Astrocyte (in vitro differentiated cells and primary cell): ENCODE measurements at regions not wholly inside any gene's neighbourhood (a gene's known extent, or its start where the extent isn't known, plus 50 kb on each side); places are given as distances from the start of the nearest gene placed in this dataset.

Source experiments
- DNase-seq: peaks from one replicate; pipeline ENCODE4 v3.0.0-alpha.2; 2010; ENCODE audit warnings: low read depth
- FAIRE-seq: peaks from 2 replicates; lab custom pipeline; 2011; peaks lifted over from hg19 to GRCh38; lab: Jason Lieb, UNC
- H2AFZ ChIP-seq: 2 replicates; pipeline ENCODE4 v1.6.0; 2012; ENCODE audit warnings: low read depth, low read length, inconsistent platforms
- H3K27ac ChIP-seq: 2 replicates; pipeline ENCODE4 v1.5.1; 2011; ENCODE audit warnings: low read depth, low read length, inconsistent platforms
- H3K27me3 ChIP-seq: 2 replicates; pipeline ENCODE4 v1.6.0; 2011; ENCODE audit warnings: low read length, inconsistent platforms; ENCODE audit not compliant: insufficient read depth
- H3K36me3 ChIP-seq: 2 replicates; pipeline ENCODE4 v1.5.1; 2011; ENCODE audit warnings: low read length, inconsistent platforms; ENCODE audit not compliant: insufficient read depth
- H3K4me1 ChIP-seq: 2 replicates; pipeline ENCODE4 v1.5.1; 2011; ENCODE audit warnings: low read length, inconsistent platforms; ENCODE audit not compliant: insufficient read depth
- H3K4me2 ChIP-seq: 2 replicates; pipeline ENCODE4 v1.6.0; 2012; ENCODE audit warnings: low read length, inconsistent platforms
- H3K4me3 ChIP-seq: 2 replicates; pipeline ENCODE4 v1.5.1; 2011; ENCODE audit warnings: low read depth, mild to moderate bottlenecking, low read length, inconsistent platforms; ENCODE audit not compliant: insufficient read depth
- H3K79me2 ChIP-seq: 2 replicates; pipeline ENCODE4 v1.6.0; 2012; ENCODE audit warnings: mild to moderate bottlenecking, low read length, inconsistent platforms; ENCODE audit not compliant: insufficient read depth
- H3K9ac ChIP-seq: 2 replicates; pipeline ENCODE4 v1.6.0; 2012; ENCODE audit warnings: mild to moderate bottlenecking, low read length, inconsistent platforms
- H3K9me3 ChIP-seq: 2 replicates; pipeline ENCODE4 v1.5.1; 2012; ENCODE audit warnings: low read depth, mild to moderate bottlenecking, low read length, inconsistent platforms; ENCODE audit not compliant: insufficient read depth
- H4K20me1 ChIP-seq: 2 replicates; pipeline ENCODE4 v1.6.0; 2012; ENCODE audit warnings: low read length, inconsistent platforms; ENCODE audit not compliant: insufficient read depth
- H3K27ac Mint-ChIP-seq: one replicate; pipeline ENCODE4 v1.8.0; 2021; ENCODE audit warnings: mild to moderate bottlenecking, mixed read lengths; ENCODE audit not compliant: unreplicated experiment
- H3K27me3 Mint-ChIP-seq: one replicate; pipeline ENCODE4 v1.8.0; 2021; ENCODE audit warnings: low read depth, mixed read lengths; ENCODE audit not compliant: unreplicated experiment
- H3K36me3 Mint-ChIP-seq: one replicate; pipeline ENCODE4 v1.8.0; 2021; ENCODE audit warnings: low read depth, mixed read lengths; ENCODE audit not compliant: unreplicated experiment
- H3K4me1 Mint-ChIP-seq: one replicate; pipeline ENCODE4 v1.8.0; 2021; ENCODE audit warnings: low read depth, mixed read lengths; ENCODE audit not compliant: unreplicated experiment
- H3K4me3 Mint-ChIP-seq: one replicate; pipeline ENCODE4 v1.8.0; 2021; ENCODE audit warnings: mild to moderate bottlenecking, moderate library complexity, mixed read lengths; ENCODE audit not compliant: unreplicated experiment
- H3K9me3 Mint-ChIP-seq: one replicate; pipeline ENCODE4 v1.8.0; 2021; ENCODE audit warnings: mild to moderate bottlenecking, mixed read lengths; ENCODE audit not compliant: unreplicated experiment
- CTCF ChIP-seq: IDR thresholded peaks from 2 replicates; pipeline ENCODE4 v1.5.1; 2011; ENCODE audit warnings: low read depth, mild to moderate bottlenecking, inconsistent platforms, low read length, moderate library complexity; ENCODE audit not compliant: insufficient read depth
- EZH2 ChIP-seq: IDR thresholded peaks from 2 replicates; pipeline ENCODE4 v1.6.1; 2012; ENCODE audit warnings: mild to moderate bottlenecking, low read length, inconsistent platforms; ENCODE audit not compliant: insufficient read depth

DNA sequence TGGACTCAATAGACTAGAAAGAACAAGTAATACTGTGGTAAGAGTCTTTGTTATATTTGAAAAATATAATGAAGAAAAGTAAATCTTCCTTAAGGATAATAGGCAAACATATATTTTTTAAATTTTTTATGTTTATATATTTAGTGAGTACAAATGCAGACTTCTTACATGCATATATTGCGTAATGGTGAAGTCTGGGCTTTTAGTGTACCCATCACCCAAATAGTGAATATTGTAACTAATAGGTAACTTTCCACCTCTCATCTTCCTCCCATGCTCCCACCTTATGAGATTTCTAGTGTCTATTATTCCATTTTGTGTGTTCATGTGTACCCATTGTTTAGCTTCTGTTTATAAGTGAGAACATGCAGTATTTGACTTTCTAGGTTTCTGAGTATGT is 711.2 kb upstream of the NDST4 start:
- H3K36me3 ChIP-seq, result no peaks in the 10 kb centered on the region
- H3K4me3 ChIP-seq, result no peak overlapping the region
- no peaks in the 10 kb centered on the region for H4K20me1 ChIP-seq
- no peaks in the 10 kb centered on the region for H3K9me3 ChIP-seq
- no peak overlapping the region for H3K27ac ChIP-seq
- no peak for DNase-seq
- H3K27me3 ChIP-seq, result no peaks in the 10 kb centered on the region
- Mint-ChIP-seq H3K4me3 (no peak overlapping the region), H3K4me1 (no peaks in the 10 kb centered on the region), H3K27me3 (no peaks in the 10 kb centered on the region), H3K36me3 (no peaks in the 10 kb centered on the region), H3K27ac (no peak overlapping the region), H3K9me3 (no peaks in the 10 kb centered on the region)
- no peak overlapping the region for H2AFZ ChIP-seq
- no peak overlapping the region for H3K9ac ChIP-seq
- no peak for TF ChIP-seq CTCF
- TF ChIP-seq EZH2, result no peak
- no peak overlapping the region for H3K4me2 ChIP-seq
- no peaks in the 10 kb centered on the region for H3K79me2 ChIP-seq
- no peaks in the 10 kb centered on the region for H3K4me1 ChIP-seq
- FAIRE-seq, result no peak

GRCh38 chr4:115803825-115804224 is 690.4 kb upstream of the NDST4 start:
- Mint-ChIP-seq H3K4me3 (no peak overlapping the region), H3K27me3 (no peaks in the 10 kb centered on the region), H3K4me1 (no peaks in the 10 kb centered on the region), H3K27ac (no peak overlapping the region), H3K36me3 (no peaks in the 10 kb centered on the region), H3K9me3 (no peaks in the 10 kb centered on the region)
- no peaks in the 10 kb centered on the region for H3K9me3 ChIP-seq
- no peaks in the 10 kb centered on the region for H3K79me2 ChIP-seq
- H3K9ac ChIP-seq, result no peak overlapping the region
- H3K4me1 ChIP-seq, result no peaks in the 10 kb centered on the region
- H3K4me2 ChIP-seq, result no peak overlapping the region
- DNase-seq, result no peak
- FAIRE-seq, result no peak
- H4K20me1 ChIP-seq, result no peaks in the 10 kb centered on the region
- no peaks in the 10 kb centered on the region for H3K27me3 ChIP-seq
- no peaks in the 10 kb centered on the region for H3K36me3 ChIP-seq
- TF ChIP-seq CTCF, result no peak
- TF ChIP-seq EZH2, result no peak
- no peak overlapping the region for H2AFZ ChIP-seq
- no peak overlapping the region for H3K4me3 ChIP-seq
- no peak overlapping the region for H3K27ac ChIP-seq

- no peaks in the 10 kb centered on the region for H3K4me1 Mint-ChIP-seq
- Histone ChIP-seq H3K4me1 (no peaks in the 10 kb centered on the region), H3K9ac (no peak overlapping the region), H3K27ac (no peak overlapping the region), H3K4me3 (no peak overlapping the region), H3K79me2 (no peaks in the 10 kb centered on the region), H3K9me3 (no peaks in the 10 kb centered on the region), H4K20me1 (no peaks in the 10 kb centered on the region), H3K36me3 (no peaks in the 10 kb centered on the region), H2AFZ (no peak overlapping the region), H3K27me3 (no peaks in the 10 kb centered on the region), H3K4me2 (no peak overlapping the region)
- no peak overlapping the region for H3K4me3 Mint-ChIP-seq
- no peaks in the 10 kb centered on the region for H3K9me3 Mint-ChIP-seq
- no peaks in the 10 kb centered on the region for H3K27me3 Mint-ChIP-seq
- DNase-seq (no peak), FAIRE-seq (no peak)
- no peak overlapping the region for H3K27ac Mint-ChIP-seq
- H3K36me3 Mint-ChIP-seq, result no peaks in the 10 kb centered on the region
- TF ChIP-seq CTCF (no peak), EZH2 (no peak)
Observed at GRCh38 chr4:115790812-115791211, 677.4 kb upstream of the NDST4 start.
